ENCODE measurements at regions not wholly inside any gene's neighbourhood (a gene's known extent, or its start where the extent isn't known, plus 50 kb on each side); places are given as distances from the start of the nearest gene placed in this dataset.

DNA sequence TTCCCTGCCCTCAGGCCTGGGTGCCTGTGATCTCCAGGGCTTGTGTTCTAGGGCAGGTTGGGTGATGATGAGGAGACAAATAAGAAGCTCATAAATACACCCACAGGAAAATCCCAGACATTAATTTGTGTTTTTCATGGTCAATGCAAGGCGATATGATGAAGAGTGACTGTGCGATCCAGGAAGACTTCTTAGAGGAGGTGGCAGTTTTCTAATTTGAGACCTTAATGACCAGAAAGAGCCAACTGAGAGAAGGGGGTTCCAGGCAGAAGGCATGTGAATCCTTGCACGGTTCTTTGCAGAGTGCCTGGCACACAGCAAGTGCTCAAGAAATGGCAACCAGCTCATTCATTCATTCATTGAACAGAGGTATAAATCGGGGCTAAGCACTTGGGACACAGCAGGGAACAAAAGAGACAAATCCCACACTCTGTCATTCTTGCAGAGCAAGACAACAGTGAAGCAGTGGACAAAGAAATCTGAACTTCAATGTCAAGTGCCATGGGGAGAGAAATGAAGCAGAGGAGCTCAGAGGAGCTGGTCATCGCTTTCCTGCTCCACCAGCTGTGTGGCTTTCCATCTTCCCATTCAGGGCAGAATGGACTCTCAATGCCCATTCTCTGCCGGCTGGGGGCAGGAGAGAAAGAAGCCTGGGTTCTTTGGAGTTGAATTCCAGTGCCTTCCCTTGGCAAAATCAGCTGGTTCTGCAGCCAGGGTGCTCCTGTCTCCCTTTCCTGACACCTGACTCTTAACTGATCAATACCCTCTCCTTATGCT is 128.3 kb downstream of the AACS start:
- no peak for DNase-seq

DNA sequence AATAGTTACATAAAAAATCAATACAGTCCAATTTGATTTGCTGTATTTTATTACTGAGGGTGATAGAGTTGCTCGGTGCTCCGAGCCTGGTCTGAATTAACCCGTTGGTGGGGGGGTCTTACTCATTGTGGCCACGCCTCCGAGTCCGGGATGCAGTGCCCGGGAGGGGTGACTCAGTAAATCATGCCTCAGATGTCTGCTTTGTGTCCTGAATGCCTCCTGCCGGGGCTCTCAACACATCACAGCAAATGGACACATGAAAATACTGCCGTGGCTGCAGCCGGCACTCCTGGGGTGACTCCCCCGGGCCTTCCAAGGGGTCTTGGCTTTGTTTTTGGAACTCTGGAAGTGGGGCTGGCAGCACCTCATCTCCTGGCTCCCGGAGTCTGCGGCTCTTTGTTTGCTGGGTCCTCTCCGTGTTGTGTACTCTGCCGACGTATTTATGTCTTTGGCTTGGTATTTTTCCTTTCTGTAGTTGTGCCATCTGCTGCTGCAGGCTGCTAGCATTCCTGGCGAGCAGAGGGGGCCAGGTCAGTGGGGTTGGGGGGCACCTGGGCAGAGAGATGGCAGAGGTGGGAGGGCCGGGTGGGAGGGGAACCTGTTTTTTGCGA is 129.0 kb downstream of the AACS start:
- DNase-seq = no peak

DNA sequence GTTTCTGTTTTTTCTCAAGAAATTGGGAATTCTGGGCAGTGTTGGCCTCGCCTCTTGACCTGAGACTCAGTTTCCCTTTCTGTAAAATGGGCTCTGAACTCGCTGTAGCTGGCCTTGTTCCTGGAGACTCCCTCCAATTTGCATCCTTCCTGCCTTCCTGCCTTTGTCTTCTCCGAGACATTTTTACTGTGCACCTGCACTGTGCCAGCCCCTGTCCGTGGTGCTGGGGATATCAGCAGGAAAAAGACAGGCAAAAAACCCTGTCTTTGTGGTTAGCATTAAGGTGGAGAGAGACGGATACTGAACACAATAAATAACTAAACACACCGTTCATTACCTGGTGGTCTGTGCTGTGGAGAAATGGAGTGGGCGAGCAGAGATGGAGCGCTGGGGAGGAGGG is 129.8 kb downstream of the AACS start:
- DNase-seq = no peak

DNA sequence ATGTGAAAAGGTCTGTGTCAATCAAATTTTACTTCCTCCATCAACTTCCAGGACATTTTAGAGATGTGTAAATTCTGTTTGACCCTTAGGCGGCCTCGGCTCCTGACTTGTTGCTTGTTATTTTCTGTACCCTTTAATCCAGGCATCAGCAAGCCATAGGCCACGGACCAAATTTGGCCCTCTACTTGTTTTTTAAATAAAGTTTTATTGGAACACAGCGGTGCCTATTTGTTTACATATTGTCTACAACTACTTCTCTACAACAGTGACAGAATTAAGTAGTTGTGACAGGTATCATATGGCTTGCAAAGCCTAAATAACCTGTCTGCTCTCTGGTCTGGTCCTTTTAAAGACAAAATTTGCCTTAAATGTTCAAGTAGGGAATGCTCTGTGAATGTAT is 132.1 kb downstream of the AACS start:
- DNase-seq = no peak

DNA sequence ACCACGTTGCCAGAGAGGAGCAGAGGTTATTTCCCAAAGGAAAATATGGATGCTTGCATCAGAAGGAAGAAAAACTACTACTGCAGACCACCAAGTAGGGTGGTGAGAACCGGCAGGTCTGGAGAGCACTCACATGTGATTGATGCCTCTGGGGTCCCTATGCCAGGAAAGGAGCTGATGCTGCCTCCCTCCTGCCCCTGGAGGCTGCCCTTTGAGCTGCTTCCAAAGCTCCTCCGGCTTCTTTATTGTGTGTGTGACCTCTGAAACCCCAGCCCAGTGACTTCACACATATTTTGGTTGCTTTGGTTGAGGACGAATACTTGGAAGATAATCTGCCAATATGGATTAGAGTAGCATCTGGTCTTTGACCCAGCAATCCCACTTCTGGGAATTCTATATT is 133.4 kb downstream of the AACS start:
- DNase-seq = no peak

DNA sequence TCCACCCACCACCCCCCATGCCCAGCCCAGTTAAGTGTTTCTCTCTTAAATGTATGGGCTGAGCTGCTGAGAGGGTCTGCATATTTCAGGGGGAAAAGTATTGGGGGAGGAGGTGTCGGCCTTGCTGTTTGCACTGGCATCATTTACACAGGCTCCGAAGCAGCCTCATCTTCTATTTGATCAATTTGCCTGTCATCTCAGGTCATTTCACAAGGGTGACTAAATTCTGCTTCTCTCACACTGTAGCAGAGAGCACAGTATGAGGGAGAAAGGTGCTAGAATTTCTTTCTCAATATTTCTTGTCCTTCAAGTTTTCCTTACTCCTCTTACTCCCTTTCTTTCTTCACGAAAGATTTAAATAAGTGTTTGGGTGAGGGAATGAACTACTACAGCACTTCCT is 135.9 kb downstream of the AACS start:
- DNase-seq = no peak

DNA sequence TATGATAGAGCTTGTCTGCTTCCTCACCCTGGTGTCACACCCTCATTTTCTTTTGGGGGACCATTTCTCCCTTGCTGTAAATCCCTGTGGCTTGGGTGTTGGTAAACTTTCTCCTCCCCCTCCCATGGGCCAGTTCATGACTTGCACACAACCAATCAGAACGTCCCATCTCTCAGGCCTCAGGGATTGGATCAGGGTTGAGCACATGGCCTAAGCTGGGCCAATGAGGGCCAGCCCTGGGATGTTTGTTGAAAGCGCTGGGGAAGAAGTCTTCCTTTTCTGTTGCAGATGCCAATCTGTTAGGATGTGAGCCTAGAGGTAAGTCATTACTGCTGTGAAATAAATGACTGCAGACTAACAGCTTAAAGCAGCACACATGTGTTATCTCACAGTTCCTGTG is 136.7 kb downstream of the AACS start:
- DNase-seq = no peak

DNA sequence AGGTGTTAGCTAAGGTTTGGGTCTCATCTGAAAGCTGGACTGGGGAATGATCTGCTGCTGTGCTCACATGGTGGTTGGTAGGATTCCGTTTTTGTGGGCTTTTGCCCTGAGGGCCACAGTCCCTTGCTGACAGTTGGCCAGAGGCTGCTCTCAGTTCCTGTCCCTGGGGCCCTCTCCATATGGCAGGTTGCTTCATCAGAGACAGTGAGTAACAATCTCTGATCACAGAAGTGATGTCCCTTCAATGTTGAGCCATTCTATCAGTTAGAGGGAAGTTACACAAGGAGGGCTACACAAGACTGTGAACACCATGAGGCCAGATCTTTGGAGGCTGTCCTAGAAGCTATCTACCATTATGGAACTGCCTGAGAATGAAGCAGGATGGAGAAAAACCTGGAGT is 137.2 kb downstream of the AACS start:
- DNase-seq = no peak

DNA sequence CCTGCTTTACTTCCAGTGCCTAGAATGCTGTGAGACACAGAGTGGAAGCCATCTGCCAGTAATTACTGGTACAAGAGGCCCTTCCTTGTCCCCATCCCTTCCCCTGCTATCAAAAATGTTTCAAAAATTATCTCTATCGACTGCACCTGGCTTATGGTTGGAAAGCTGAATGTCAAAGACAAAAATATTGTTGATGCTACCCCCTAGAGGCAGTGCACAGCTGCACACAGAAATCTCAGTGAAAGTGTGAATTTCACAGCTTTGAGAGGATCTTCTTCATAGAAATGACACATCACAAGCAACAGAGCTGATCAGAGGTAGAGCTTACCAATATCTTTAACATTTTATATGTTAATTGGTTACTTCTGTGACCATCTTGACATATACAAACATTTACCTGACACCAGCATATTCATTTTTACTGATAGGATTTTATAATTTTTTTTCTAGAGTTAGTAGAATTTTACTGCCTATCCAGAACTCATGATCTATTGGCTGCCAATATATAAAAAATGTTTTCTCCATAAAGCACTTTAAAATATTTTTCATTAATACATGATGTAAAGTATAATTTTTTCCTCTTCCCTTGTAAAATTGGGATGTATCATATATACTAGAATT is 138.0 kb downstream of the AACS start:
- DNase-seq = no peak

DNA sequence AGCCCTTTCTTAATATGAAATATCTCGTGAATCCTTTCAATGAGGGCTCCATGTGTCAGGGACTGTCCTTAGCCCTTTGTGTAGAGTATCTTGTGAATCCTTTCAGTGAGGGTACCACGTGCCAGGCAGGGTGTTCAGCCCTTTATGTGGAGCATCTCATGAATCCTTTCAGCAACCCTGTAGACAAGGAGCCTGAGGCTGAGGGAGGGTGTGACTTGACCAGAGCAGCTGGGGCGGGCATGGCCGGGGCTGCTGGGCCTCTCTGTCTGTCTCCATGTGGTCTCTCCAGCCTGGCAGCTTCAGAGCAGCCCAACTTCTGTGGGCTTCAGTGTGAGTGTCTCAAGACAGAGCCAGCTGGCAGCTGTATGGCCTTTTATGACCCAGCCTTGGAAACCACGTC is 140.2 kb downstream of the AACS start:
- no peak for DNase-seq

DNA sequence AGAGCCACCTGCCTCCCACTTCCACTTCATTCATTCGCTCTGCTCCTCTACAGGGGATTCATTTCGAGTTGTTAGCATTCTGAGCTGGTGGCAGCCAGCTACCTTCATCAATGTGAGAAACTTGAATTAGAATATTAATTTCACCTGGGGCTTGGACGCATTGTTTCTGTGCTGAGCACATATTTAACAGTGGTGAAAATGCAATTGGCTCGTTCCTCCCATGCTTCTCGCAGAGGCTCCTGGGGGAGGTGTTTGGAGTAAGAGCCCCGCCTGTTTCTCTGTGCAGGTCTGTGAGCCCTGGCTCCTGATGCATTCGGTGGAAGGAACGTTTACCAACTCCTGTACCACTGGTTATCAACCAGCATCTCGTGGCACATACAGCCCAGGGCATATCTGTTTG is 141.5 kb downstream of the AACS start:
- DNase-seq = no peak

DNA sequence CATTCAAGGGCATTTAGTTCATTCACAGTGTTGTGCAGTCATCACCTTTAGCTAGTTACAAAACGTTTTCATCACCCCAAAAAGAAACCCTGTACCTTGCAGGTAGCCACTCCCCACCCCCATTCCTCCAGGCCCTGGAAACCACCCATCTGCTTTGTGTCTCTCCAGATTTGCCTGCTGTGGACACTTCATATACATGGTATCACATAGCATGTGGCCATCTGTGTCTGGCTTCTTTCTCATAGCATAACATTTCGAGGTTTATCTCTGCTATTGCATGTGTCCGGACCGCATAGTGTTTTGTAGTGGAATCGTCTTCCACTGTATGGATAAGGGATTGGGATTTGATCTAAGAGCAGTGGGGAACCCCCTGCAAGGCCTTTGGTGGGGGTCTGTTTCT is 143.1 kb downstream of the AACS start:
- no peak for DNase-seq

DNA sequence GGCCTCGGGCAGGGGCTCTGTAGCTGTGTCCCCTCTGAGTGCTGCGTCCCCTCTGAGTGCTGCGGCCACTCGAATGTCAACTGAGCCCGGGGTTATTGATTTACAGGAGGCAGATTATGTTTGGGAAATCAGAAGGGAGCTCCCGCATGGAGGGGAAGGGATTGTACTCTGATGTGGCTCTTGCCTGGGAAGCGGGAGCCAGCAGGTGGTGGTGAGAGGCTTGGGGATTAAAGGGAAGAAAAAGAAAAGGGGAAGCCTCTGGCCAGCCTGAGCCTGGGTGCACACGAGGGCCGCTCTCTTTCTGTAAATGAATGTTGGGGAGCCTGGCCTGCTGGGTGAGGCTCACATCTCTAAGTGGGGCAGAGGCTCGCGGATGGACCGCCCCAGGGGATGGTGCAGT is 143.7 kb downstream of the AACS start:
- DNase-seq = no peak

DNA sequence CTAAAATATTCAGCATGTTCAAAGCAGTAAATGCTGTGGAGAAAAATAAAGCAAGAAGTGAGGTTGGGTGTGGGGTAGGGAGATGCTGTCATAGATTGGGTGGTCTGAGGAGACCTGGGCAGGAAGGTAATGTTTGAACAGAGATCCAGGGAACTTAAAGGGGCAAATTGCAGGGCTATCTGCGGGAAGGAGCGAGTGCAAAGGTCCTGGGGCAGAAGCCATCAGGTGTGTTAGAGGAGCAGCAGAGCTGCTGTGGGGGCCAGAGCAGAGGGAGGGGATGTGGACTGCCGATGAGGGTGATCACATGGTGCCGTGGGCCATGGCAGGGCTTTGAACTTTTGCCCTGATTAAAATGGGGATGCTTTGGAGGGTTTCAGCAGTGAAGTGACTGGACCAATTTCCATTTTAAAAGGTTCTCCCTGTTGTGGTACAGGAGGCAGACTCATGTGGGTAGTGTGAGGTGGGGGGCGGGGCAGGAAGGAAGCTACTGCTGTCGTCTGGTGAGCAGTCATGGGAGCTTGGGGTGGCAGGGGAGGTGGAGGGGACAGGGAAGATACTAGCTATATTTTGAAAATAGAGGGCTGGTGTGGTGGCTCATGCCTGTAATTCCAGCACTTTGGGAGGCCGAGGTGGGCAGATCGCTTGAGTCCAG is 145.0 kb downstream of the AACS start:
- no peak for DNase-seq

DNA sequence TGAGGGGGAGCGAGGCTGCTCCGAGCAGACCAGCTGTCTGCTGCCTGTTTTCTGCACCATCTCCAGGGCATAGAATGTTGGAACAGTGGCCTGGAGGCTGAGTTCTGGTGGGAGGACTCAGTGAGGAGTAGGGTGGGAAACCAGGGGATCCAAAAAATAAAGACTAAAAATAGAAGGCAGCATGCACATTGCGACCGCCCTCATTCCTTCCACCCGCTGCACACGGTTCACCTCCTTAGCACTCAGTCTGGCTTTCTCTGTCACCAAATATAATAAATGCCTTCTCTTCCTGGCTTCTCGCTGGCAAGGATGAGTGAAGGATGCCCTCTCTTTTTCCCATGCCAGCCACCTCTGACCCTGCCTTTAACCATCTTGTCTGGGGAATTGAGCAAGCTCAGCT is 146.2 kb downstream of the AACS start:
- no peak for DNase-seq

DNA sequence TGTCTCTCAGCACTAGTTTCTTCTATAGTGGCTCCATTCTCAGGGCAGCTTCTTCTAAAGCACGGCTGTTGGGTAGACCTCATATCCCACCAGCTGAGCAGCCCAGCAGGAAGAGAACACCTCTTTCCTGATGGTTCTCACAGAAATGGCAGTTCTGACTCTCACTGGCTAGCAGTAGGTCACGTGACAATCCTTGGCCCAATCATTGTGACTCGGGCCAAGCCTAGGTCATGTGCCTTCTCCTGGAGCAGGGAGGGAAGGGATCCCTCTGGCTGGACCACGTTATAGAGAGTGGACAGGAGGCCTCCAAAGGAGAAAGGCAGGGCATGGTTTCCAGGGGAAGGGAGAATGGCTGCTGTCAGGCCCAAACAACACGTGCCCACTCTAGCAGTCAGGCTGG is 149.1 kb downstream of the AACS start:
- DNase-seq = no peak

DNA sequence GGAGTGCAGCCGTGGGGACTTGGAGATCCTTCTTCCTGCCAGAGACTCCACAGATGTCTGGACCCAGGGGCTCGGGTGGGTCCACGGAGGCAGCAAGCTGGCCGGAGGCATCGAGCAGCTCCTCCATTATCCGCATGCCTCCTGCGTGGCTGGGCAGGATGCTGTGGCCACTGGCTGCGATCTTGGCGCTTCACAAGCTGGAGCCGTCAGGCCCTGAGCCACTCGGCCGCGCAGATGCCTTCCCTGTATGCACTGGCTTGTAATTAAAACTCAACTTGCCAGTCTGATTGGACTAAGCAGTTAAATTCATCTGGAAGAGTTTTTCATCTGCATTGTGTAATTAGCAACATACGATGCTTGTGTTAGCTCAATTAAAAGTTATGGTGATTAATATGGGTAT is 151.5 kb downstream of the AACS start:
- no peak for DNase-seq

DNA sequence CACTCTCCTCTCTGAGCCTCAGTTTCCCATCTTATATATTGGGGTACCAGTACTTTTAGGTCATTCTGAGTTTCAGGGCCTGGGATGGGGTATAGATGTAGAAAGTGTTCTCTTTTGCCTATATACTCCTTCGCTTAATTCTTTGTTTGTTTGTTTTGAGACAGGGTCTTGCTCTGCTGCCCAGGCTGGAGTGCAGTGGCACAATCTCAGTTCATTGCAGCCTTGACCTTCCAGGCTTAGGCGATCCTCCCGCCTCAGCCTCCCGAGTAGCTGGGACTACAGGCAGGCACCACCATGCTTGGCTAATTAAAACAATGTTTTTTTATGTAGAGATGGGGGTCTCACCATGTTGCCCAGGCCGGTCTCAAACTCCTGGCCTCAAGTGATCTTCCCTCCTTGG is 152.1 kb downstream of the AACS start:
- no peak for DNase-seq

DNA sequence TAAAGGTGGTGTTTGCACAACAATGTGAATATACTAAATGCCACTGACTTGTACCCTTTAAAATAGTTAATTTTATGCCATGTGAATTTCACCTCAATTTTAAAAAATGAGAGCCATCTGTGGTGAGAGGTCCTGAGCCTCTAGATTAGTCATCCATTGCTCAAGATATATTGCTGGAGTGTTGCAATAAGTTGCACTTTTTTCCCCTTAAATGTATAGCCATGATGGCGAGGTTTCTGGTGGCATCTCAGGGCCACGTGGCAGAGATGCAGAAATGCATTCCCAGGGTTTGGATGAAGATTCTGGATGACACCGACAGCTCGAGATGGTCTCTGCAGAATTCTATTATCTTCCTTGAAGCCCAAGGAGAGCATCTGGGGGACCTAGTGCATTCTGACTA is 153.7 kb downstream of the AACS start:
- no peak for DNase-seq

DNA sequence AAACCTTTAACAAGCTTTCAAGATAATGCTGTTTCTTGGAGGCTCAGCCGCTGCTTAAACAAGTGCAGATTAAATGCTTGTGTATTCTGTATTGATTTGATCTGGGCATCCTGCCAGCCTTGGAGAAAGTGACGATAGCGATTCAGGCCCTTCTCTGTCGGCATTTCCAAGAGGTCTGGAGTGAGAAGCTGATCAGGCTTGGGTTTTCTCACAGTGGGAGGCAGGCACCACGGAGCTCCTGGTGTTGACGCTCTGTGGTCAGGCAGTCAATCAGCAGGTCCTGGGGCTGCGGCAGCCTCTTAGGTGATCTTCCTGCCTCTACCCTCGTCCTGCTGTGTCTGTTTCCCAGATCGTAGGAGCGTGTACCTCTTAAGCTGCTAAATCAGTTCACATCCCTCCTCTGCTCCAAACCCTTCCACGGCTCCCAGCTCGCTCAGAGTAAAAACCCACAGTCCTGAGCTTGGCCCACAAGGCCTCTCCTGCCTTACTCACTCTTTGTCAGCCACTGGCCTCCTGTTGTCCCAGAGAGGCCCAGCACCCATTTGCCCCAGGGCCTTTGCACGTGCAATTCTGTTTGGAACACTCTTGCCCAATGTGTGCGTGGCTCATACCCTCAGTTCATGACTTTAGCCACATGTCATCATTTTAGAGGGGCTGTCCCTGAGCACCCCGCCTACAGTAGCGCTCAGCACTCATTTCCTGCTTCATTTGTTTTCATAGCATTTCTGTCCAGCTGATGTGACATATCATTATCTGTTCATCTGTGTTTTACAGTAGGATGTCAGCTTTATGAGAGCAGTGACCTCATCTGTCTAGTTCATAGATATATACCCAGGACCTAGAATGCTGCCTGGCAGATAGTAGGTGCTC is 155.4 kb downstream of the AACS start:
- no peak for DNase-seq

DNA sequence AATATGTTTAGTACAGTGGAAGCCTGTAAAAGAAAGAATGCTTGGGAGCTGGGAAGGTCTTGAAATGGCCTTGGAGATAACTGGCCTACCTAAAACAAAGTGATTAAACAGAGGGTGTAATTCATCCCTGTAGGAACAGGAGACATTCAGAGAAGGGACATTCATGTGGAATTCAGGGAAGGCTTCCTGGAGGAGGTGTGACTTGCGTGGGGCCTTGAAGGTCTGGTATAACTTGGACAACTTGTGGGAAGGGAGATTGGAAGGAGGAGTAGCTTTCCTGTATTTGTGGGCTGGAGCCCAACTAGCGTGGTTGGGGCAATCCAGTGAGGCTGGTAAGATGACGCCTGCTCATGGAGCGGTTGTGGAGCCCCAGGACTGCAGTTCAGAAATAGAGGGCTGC is 156.4 kb downstream of the AACS start:
- no peak for DNase-seq

DNA sequence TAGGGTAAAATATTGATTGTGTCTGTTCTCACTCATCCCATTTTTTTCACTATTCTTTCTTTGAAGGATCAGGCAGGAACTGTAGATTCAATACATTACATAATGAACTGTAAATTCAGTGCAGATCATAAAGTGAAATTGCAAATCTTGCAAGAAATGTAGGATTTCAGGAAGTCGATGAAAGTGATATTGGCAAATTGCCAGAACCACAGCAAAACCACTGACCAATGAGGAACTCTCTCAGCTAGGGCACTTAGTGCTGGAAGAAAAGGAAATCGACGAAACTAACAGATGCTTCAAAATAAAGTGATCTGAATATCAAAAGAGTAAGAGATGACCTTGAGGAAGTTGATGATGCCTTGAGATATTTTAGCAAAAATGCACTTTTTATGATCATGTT is 157.6 kb downstream of the AACS start:
- DNase-seq = no peak

DNA sequence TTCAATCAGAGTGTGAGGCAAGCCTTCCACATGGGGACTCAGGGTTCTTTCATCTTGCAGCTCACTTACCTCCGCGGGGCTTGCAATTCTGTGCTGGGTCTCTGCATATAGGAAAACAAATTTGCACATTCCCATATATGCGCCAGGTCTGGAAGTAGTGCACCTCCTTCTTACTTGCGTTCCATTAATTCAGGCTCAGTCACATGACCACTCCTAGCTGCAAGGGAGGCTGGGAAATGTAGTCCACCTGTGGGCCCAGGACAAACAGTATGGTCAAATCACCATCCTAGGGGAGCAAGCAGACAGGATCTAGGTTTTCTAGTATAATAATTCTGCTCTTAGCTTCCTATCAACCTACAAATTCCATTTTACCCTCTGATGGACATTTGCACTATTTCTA is 160.4 kb downstream of the AACS start:
- DNase-seq = no peak
